Activated CD4-positive, alpha-beta T cell treated with anti-CD3 and anti-CD28 coated beads, Interleukin-2, amount 10 ng/mL, durations not matched to agents 24 days and 14 days (primary cell): ENCODE measurements at regions not wholly inside any gene's neighbourhood (a gene's known extent, or its start where the extent isn't known, plus 50 kb on each side); places are given as distances from the start of the nearest gene placed in this dataset.
A peak's percentile ranks its signal among the peaks of the same experiment; 100 is the strongest.

Source experiments
- DNase-seq: peaks from one replicate; pipeline ENCODE4 v3.0.0; 2022
- H3K27ac Mint-ChIP-seq: one replicate; pipeline ENCODE4 v1.8.0; 2022; ENCODE audit warnings: mild to moderate bottlenecking, mixed read lengths
- H3K27me3 Mint-ChIP-seq: one replicate; pipeline ENCODE4 v1.8.0; 2022; ENCODE audit warnings: mixed read lengths
- H3K36me3 Mint-ChIP-seq: one replicate; pipeline ENCODE4 v1.8.0; 2022; ENCODE audit warnings: low read depth, mild to moderate bottlenecking, mixed read lengths
- H3K4me1 Mint-ChIP-seq: one replicate; pipeline ENCODE4 v1.8.0; 2021; ENCODE audit warnings: mixed read lengths
- H3K4me3 Mint-ChIP-seq: one replicate; pipeline ENCODE4 v1.8.0; 2022; ENCODE audit warnings: mild to moderate bottlenecking, moderate library complexity, mixed read lengths
- H3K9me3 Mint-ChIP-seq: one replicate; pipeline ENCODE4 v1.8.0; 2021; ENCODE audit warnings: mixed read lengths
- intact Hi-C: fragments of 100-400 bp; cut with micrococcal nuclease; formaldehyde crosslinking; loops from one replicate; pipeline ENCODE4 v1.15.1; 2023

GRCh38 chr12:74319886-74320285 is 217.7 kb upstream of the ATXN7L3B start:
- DNase-seq = no peak
- H3K9me3 Mint-ChIP-seq = no peaks in the 10 kb centered on the region
- no peak overlapping the region for H3K27ac Mint-ChIP-seq
- no peak overlapping the region for H3K4me3 Mint-ChIP-seq
- intact Hi-C loops = no loop called here
- H3K27me3 Mint-ChIP-seq = no peaks in the 10 kb centered on the region
- no peaks in the 10 kb centered on the region for H3K4me1 Mint-ChIP-seq
- H3K36me3 Mint-ChIP-seq = no peaks in the 10 kb centered on the region

GRCh38 chr12:74321381-74321780 is 216.3 kb upstream of the ATXN7L3B start:
- no peaks in the 10 kb centered on the region for H3K27me3 Mint-ChIP-seq
- intact Hi-C loops = no loop called here

GRCh38 chr12:74322792-74323191 is 214.8 kb upstream of the ATXN7L3B start:
- intact Hi-C loops = no loop called here
- no peaks in the 10 kb centered on the region for H3K9me3 Mint-ChIP-seq
- H3K4me3 Mint-ChIP-seq = no peak overlapping the region
- H3K4me1 Mint-ChIP-seq = no peaks in the 10 kb centered on the region
- H3K27me3 Mint-ChIP-seq = no peaks in the 10 kb centered on the region
- no peaks in the 10 kb centered on the region for H3K36me3 Mint-ChIP-seq
- no peak for DNase-seq
- H3K27ac Mint-ChIP-seq = no peak overlapping the region

More at GRCh38 chr12:74321381-74321780, 216.3 kb upstream of the ATXN7L3B start:
- Mint-ChIP-seq H3K27ac (no peak overlapping the region), H3K4me1 (no peaks in the 10 kb centered on the region), H3K4me3 (no peak overlapping the region), H3K9me3 (no peaks in the 10 kb centered on the region), H3K36me3 (no peaks in the 10 kb centered on the region)
- no peak for DNase-seq

DNA sequence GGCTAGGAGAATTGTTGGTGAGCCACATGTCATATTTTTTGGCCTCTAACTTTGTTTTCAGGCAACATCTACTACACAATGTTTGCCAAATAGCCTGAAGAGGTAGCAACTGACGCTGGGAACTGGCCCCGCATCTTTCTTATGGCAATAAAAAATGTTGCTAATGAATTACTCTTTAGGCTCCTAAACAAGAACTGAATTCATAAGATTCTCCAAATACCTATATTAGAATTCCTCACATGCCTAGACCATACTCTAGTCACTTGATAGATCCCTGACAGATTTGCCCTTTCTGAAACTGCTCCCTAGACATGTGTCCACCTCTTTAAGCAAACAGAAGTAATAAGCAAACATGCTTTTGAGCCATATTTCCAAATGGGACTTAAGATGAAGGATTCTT is 209.0 kb upstream of the ATXN7L3B start:
- DNase-seq = no peak
- intact Hi-C loops = no loop called here
- Mint-ChIP-seq H3K27me3 (no peaks in the 10 kb centered on the region), H3K9me3 (no peaks in the 10 kb centered on the region), H3K27ac (no peak overlapping the region), H3K4me3 (no peak overlapping the region), H3K4me1 (no peaks in the 10 kb centered on the region), H3K36me3 (no peaks in the 10 kb centered on the region)

DNA sequence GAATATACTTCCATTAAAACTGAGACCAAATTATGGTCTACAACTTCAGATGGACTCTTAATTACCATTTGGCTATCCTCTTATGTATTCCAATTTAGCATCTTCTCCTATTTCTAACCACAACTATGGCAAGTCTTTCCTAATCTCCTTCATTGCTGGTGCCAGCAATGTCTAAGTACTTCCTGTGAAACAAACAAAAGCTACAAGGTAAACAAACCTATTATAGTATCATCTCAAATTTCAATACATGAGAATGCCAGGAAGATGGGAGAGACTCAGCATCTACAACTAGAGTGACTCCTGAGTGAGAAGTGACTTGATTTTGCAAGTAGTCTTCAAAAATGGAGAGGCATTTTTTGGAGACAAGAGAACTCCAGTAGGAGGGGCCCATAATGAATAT is 202.9 kb upstream of the ATXN7L3B start:
- no peaks in the 10 kb centered on the region for H3K36me3 Mint-ChIP-seq
- intact Hi-C loops = no loop called here

GRCh38 chr12:74337951-74338350 is 199.7 kb upstream of the ATXN7L3B start:
- Mint-ChIP-seq H3K36me3 (no peaks in the 10 kb centered on the region), H3K4me1 (no peaks in the 10 kb centered on the region), H3K4me3 (no peak overlapping the region), H3K9me3 (no peaks in the 10 kb centered on the region), H3K27me3 (no peaks in the 10 kb centered on the region), H3K27ac (no peak overlapping the region)
- DNase-seq = no peak
- intact Hi-C loops = no loop called here

More for the DNA sequence above, 202.9 kb upstream of the ATXN7L3B start:
- Mint-ChIP-seq H3K4me1 (no peaks in the 10 kb centered on the region), H3K4me3 (no peak overlapping the region), H3K27me3 (no peaks in the 10 kb centered on the region), H3K9me3 (no peaks in the 10 kb centered on the region), H3K27ac (no peak overlapping the region)
- no peak for DNase-seq

- Mint-ChIP-seq H3K4me3 (no peak overlapping the region), H3K36me3 (no peaks in the 10 kb centered on the region), H3K4me1 (no peaks in the 10 kb centered on the region), H3K9me3 (no peaks in the 10 kb centered on the region), H3K27me3 (no peaks in the 10 kb centered on the region), H3K27ac (no peak overlapping the region)
- intact Hi-C loops = no loop called here
- no peak for DNase-seq
Measured at GRCh38 chr12:74339211-74339610, 198.4 kb upstream of the ATXN7L3B start.

DNA sequence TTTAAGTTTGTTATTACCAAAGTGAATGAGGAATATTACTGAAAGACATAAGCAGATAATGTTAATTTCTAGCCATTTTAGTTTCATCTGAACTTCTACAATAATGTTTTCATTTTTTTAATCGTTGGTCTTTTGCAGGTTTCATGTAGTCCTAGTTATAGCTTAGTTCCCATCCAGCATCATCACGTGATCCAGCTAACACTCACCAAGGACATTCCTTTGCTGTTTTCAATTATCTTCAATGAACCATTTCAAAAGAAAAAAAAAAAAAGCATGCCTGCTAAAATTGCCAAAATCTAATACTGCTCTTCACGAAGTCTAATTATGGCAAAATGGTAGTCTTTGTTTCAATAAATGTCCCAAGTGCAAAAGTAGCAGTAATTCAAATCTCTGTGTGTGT is 187.7 kb upstream of the ATXN7L3B start:
- no peak for DNase-seq
- intact Hi-C loops = no loop called here
- no peaks in the 10 kb centered on the region for H3K27me3 Mint-ChIP-seq
- no peaks in the 10 kb centered on the region for H3K4me1 Mint-ChIP-seq
- H3K27ac Mint-ChIP-seq = no peak overlapping the region
- H3K9me3 Mint-ChIP-seq = no peaks in the 10 kb centered on the region
- no peaks in the 10 kb centered on the region for H3K36me3 Mint-ChIP-seq
- no peak overlapping the region for H3K4me3 Mint-ChIP-seq

DNA sequence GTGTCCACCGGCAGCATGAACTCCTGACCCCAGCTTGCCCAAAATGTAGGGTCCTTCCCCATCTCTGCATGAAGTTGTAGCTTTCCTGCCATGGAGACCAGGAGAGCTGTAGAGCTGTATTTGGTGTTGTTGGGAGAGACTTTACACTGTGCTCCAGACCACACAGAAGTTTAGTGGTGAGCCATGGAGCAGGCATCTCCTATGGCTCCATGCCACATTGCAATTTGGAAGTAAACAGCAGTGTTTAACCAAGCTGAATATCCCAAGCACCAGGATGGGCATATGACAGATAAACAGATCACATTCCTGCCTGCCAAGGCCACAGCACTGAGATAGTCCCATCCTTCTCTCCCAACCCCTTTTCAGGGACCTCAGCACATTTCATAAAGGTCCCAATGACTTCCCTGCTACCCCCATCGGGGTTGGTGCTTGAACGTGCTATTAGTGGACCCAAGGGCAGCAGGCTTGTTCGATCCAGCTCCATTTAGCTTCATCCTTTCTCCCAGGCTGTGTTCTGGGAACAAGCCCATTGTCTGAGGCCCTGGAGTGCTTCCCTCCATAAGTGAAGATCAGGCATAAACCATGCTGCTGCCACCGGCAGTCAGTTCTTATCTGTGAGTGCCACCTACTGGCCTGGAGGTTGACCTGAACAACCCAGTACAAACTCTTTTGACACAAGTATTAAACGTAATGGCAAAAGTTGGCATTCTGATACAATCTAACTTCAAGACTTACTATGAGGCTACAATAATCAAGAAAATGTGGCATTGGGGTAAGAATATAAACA is 172.3 kb upstream of the ATXN7L3B start:
- Mint-ChIP-seq H3K27ac (no peak overlapping the region), H3K36me3 (no peaks in the 10 kb centered on the region), H3K4me3 (no peak overlapping the region), H3K9me3 (no peaks in the 10 kb centered on the region), H3K27me3 (no peaks in the 10 kb centered on the region), H3K4me1 (no peaks in the 10 kb centered on the region)
- intact Hi-C loops = no loop called here
- peak; percentile 59 for DNase-seq

DNA sequence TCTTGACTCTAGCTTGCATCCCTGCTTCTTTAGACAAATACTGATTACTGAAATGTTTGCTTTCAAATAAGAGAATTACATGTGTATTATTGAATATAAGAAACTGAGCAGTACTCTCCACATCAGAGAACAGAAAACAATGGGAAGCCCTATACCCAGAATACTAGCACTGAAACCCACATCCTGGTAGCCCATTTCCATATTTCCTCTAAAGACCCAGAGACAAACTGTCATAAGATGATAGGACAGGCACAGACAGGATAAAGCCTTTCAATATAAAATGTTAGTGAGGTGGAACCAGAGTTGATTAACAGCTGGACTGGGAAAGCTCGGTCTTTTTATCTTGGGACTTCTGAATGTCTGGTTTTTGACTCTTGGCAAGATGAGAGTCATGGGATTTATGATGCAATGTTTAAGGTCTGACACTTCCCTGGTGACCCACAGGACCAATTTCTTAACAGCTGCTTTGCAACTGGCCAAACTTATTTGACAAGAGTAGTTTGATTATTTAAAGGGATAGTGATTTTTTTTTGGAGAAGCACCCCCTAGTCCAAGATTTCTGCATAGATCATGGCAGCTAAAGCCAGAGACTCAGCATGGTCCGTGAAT is 166.9 kb upstream of the ATXN7L3B start:
- H3K9me3 Mint-ChIP-seq = no peaks in the 10 kb centered on the region

DNA sequence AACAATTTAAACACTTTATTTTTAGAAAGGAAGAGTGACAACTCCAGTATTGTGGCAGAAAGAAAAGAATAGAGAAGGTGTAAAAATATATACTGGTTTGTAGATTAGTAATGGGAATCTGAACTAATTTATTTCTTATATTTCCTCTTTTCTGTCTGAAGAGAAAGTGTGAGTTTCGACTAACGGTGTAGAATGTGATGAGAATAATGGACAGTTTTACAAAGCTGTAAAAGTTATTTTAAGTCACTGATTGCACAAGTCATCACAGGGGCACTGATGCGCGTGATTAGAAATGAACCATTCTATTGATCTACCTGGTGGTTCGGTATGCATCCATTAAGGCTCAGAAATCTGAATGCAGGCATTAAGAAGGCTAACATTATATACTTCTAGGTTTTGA is 158.5 kb upstream of the ATXN7L3B start:
- Mint-ChIP-seq H3K9me3 (no peaks in the 10 kb centered on the region), H3K4me3 (no peak overlapping the region), H3K36me3 (no peaks in the 10 kb centered on the region), H3K4me1 (no peaks in the 10 kb centered on the region), H3K27me3 (no peaks in the 10 kb centered on the region), H3K27ac (no peak overlapping the region)
- no peak for DNase-seq
- intact Hi-C loops = no loop called here

More for the DNA sequence above, 166.9 kb upstream of the ATXN7L3B start:
- Mint-ChIP-seq H3K27ac (no peak overlapping the region), H3K4me3 (no peak overlapping the region), H3K36me3 (no peaks in the 10 kb centered on the region), H3K4me1 (no peaks in the 10 kb centered on the region), H3K27me3 (no peaks in the 10 kb centered on the region)
- DNase-seq = no peak
- intact Hi-C loops = no loop called here

DNA sequence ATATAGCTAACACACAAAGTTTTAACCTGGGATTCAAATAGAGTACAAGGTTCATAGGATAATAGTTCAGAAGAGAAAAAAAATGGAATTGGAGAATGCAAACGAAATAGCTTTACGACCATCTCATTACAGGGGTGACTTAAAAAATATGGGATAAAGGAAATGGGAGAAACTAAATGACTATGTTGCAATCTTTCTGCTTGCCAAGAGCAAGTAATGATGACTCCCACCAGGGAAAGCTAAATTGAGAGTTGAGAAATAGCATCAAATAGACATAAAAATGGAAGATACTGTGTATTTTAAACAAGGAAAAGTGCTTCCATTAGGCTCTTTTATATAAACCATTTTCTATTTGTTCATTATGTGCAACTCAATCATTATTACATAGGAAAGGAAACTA is 155.7 kb upstream of the ATXN7L3B start:
- Mint-ChIP-seq H3K27me3 (no peaks in the 10 kb centered on the region), H3K4me1 (no peaks in the 10 kb centered on the region), H3K9me3 (no peaks in the 10 kb centered on the region), H3K4me3 (no peak overlapping the region), H3K36me3 (no peaks in the 10 kb centered on the region), H3K27ac (no peak overlapping the region)
- intact Hi-C loops = no loop called here
- DNase-seq = no peak

GRCh38 chr12:74382983-74383382 is 154.7 kb upstream of the ATXN7L3B start:
- no peak for DNase-seq
- Mint-ChIP-seq H3K27me3 (no peaks in the 10 kb centered on the region), H3K36me3 (no peaks in the 10 kb centered on the region), H3K9me3 (no peaks in the 10 kb centered on the region), H3K4me1 (no peaks in the 10 kb centered on the region), H3K27ac (no peak overlapping the region), H3K4me3 (no peak overlapping the region)
- intact Hi-C loops = no loop called here

GRCh38 chr12:74391283-74391682 is 146.4 kb upstream of the ATXN7L3B start:
- no peaks in the 10 kb centered on the region for H3K36me3 Mint-ChIP-seq
- intact Hi-C loops = no loop called here
- no peak overlapping the region for H3K4me3 Mint-ChIP-seq
- H3K9me3 Mint-ChIP-seq = no peaks in the 10 kb centered on the region
- no peaks in the 10 kb centered on the region for H3K27me3 Mint-ChIP-seq
- H3K27ac Mint-ChIP-seq = no peak overlapping the region
- H3K4me1 Mint-ChIP-seq = no peaks in the 10 kb centered on the region
- no peak for DNase-seq

- Mint-ChIP-seq H3K27ac (no peak overlapping the region), H3K9me3 (no peaks in the 10 kb centered on the region), H3K27me3 (no peaks in the 10 kb centered on the region), H3K4me1 (no peaks in the 10 kb centered on the region), H3K4me3 (no peak overlapping the region), H3K36me3 (no peaks in the 10 kb centered on the region)
- DNase-seq = no peak
- intact Hi-C loops = no loop called here
Measured at GRCh38 chr12:74393272-74393671, 144.4 kb upstream of the ATXN7L3B start.
